Gastroesophageal sphincter (tissue), 3 donors: ENCODE measurements at regions not wholly inside any gene's neighbourhood (a gene's known extent, or its start where the extent isn't known, plus 50 kb on each side); places are given as distances from the start of the nearest gene placed in this dataset.

ENCODE experiments used
- EP300 ChIP-seq: sonication (generic); formaldehyde crosslinking; IDR thresholded peaks from one replicate; pipeline ENCODE4 v1.6.1; 2017; ENCODE audit warnings: antibody characterized with exemption, mild to moderate bottlenecking
- POLR2AphosphoS5 ChIP-seq: sonication (generic); formaldehyde crosslinking; IDR thresholded peaks from one replicate; pipeline ENCODE4 v1.6.1; 2017; ENCODE audit warnings: antibody characterized with exemption
- TF ChIP-seq, protein P1 (sequence below), 4 experiments: fragments of 200-600 bp in 2 of 4; fragments of 450-650 bp in 2 of 4; sonication (generic) in 1 of 4; IDR thresholded peaks; one replicate each; pipeline ENCODE4 v1.5.1; 2017 to 2019; ENCODE audit warnings: antibody characterized with exemption in 4 of 4, mild to moderate bottlenecking in 2 of 4, moderate library complexity in 2 of 4

DNA sequence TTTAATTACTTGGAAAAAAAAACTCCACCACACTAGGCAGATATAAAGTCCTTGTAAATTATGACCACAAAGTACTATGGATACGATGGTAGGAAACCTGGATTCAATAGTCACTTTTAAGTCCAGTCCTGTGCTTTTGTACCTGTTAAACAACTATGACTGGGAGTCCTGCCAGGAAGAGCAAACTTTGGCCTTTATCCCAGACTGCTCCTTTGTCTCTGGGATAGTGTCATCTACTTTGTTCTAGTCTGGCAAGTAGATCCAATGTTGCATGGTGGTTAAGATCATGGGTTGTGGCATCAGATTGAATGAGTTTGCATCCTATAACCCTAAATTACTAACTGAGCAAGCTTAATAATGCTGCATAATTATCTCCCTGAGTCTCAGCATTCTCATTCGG is 175.3 kb upstream of the FGF13 start:
- TF ChIP-seq, protein P1, sequence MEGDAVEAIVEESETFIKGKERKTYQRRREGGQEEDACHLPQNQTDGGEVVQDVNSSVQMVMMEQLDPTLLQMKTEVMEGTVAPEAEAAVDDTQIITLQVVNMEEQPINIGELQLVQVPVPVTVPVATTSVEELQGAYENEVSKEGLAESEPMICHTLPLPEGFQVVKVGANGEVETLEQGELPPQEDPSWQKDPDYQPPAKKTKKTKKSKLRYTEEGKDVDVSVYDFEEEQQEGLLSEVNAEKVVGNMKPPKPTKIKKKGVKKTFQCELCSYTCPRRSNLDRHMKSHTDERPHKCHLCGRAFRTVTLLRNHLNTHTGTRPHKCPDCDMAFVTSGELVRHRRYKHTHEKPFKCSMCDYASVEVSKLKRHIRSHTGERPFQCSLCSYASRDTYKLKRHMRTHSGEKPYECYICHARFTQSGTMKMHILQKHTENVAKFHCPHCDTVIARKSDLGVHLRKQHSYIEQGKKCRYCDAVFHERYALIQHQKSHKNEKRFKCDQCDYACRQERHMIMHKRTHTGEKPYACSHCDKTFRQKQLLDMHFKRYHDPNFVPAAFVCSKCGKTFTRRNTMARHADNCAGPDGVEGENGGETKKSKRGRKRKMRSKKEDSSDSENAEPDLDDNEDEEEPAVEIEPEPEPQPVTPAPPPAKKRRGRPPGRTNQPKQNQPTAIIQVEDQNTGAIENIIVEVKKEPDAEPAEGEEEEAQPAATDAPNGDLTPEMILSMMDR (IDR thresholded peaks at IDR 0.05), result no peak
- TF ChIP-seq EP300 (no peak), POLR2AphosphoS5 (no peak)
